ENCODE measurements at regions not wholly inside any gene's neighbourhood (a gene's known extent, or its start where the extent isn't known, plus 50 kb on each side); places are given as distances from the start of the nearest gene placed in this dataset.

DNA sequence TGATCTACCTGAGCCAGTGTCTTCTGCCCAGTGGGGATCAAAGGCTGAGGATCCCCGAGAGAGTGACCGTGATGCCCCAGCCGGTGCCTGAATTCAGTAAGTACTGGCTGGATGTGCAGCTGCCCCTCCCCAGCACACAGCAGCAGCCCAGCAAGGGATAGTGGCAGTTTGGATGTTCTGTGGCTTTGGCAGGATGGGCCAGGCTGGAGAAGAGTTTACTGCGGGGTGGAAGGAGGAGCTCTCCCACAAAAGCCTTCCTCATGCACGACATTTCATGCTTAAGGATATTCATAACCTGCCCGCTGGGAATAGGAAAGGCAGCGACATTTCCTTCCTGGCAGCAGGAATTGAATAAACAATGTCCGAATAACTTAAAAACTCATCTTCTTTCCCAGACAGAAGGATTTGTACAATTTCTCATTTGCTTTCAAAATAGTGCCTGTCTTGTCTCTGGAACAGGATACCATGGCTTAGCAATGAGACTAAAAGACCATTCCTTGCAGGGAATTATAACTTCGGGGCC is 135.6 kb upstream of the PRMT8 start:
- TF ChIP-seq SP1 (IDR thresholded peaks at IDR 0.05) (no peak), SUZ12 (IDR thresholded peaks at IDR 0.05) (no peak), FOXK2 (IDR thresholded peaks at IDR 0.05) (no peak), ARNT (IDR thresholded peaks at IDR 0.05) (no peak), ELF4 (IDR thresholded peaks at IDR 0.05) (no peak), LEF1 (IDR thresholded peaks at IDR 0.05; ENCODE audit: borderline replicate concordance) (no peak), L3MBTL2 (conservative IDR thresholded peaks at IDR 0.05) (no peak), FOXM1 (IDR thresholded peaks at IDR 0.05; ENCODE audit: borderline replicate concordance) (no peak), NFRKB (IDR thresholded peaks at IDR 0.05) (no peak)

Data from HEK293T (cell line).